NAMALWA (cell line): ENCODE measurements at regions not wholly inside any gene's neighbourhood (a gene's known extent, or its start where the extent isn't known, plus 50 kb on each side); places are given as distances from the start of the nearest gene placed in this dataset.
A peak's percentile ranks its signal among the peaks of the same experiment; 100 is the strongest.

Source experiments
- DNase-seq: peaks from one replicate; pipeline ENCODE4 v3.0.0-alpha.2; 2015; ENCODE audit warnings: low spot score

- DNase-seq: no peak
Measured at GRCh38 chr7:47724335-47724982, 142.5 kb upstream of the TNS3 start.

GRCh38 chr7:47722126-47722525 lies 140.2 kb upstream of the TNS3 start:
- no peak for DNase-seq

GRCh38 chr7:47721670-47722069 lies 139.8 kb upstream of the TNS3 start:
- no peak for DNase-seq

GRCh38 chr7:47720907-47721244 lies 139.0 kb upstream of the TNS3 start:
- no peak for DNase-seq

- DNase-seq: peak; percentile 27
Measured at GRCh38 chr7:47720141-47720906, 138.4 kb upstream of the TNS3 start.

- no peak for DNase-seq
Measured at GRCh38 chr7:47719675-47720074, 137.8 kb upstream of the TNS3 start.

GRCh38 chr7:47715631-47716068 lies 133.7 kb upstream of the TNS3 start:
- no peak for DNase-seq

- peak; percentile 76 for DNase-seq
Measured at GRCh38 chr7:47714669-47715607, 133.0 kb upstream of the TNS3 start.

GRCh38 chr7:47713595-47713994 lies 131.7 kb upstream of the TNS3 start:
- DNase-seq: no peak

GRCh38 chr7:47712416-47712815 lies 130.5 kb upstream of the TNS3 start:
- DNase-seq: no peak

- DNase-seq: no peak
Measured at GRCh38 chr7:47711776-47712175, 129.9 kb upstream of the TNS3 start.

GRCh38 chr7:47710201-47710935 lies 128.5 kb upstream of the TNS3 start:
- DNase-seq: no peak

GRCh38 chr7:47709451-47709850 lies 127.5 kb upstream of the TNS3 start:
- no peak for DNase-seq

GRCh38 chr7:47709051-47709450 lies 127.1 kb upstream of the TNS3 start:
- DNase-seq: no peak

- no peak for DNase-seq
Measured at GRCh38 chr7:47707583-47707982, 125.7 kb upstream of the TNS3 start.

GRCh38 chr7:47704936-47705335 lies 123.0 kb upstream of the TNS3 start:
- DNase-seq: no peak

GRCh38 chr7:47702080-47702479 lies 120.2 kb upstream of the TNS3 start:
- DNase-seq: no peak

- no peak for DNase-seq
Measured at GRCh38 chr7:47698386-47698785, 116.5 kb upstream of the TNS3 start.

- no peak for DNase-seq
Measured at GRCh38 chr7:47697543-47697942, 115.6 kb upstream of the TNS3 start.

GRCh38 chr7:47696152-47696710 lies 114.3 kb upstream of the TNS3 start:
- no peak for DNase-seq

GRCh38 chr7:47693216-47693615 lies 111.3 kb upstream of the TNS3 start:
- DNase-seq: no peak

- no peak for DNase-seq
Measured at GRCh38 chr7:47691988-47692387, 110.1 kb upstream of the TNS3 start.
